HG03097 (cell line): ENCODE measurements at regions not wholly inside any gene's neighbourhood (a gene's known extent, or its start where the extent isn't known, plus 50 kb on each side); places are given as distances from the start of the nearest gene placed in this dataset.

Experiments used
- ATAC-seq: cut with Tn5 transposase; IDR thresholded peaks from one replicate; pipeline ENCODE4 v1.9.1; 2021; ENCODE audit not compliant: unreplicated experiment, low FRiP score

DNA sequence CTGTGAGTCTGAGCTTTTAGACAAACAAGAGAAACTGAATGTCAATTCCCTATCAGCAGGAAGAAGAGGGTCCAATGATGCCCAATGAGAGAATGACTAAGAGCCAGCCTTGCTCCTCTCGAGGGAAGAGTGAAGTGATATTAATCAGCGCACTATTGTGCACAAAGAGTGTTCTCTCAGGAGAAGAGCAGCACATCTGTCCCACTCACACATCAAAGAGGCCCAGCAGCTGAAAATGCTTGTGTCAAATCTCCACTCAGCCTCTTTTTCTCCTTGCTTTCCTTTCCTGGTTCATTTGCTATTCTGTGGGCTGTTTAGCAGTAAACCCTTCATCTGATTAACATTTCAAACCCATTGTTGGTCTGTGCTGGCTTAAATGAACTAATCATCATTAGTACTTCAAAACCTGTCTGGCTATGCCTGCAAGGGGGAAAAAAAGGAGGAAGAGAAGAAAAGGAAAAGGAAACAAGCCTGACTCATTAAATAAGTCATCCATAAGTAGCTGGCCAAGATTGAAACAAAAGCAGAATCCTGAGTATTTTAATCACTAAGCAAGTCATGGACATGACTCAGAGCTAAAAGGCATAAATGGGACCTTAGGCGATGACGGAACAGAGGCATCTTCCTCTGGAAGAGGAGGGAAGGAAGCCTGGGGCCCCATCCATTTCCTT lies 912.7 kb downstream of the TUSC7 start:
- ATAC-seq: no peak

DNA sequence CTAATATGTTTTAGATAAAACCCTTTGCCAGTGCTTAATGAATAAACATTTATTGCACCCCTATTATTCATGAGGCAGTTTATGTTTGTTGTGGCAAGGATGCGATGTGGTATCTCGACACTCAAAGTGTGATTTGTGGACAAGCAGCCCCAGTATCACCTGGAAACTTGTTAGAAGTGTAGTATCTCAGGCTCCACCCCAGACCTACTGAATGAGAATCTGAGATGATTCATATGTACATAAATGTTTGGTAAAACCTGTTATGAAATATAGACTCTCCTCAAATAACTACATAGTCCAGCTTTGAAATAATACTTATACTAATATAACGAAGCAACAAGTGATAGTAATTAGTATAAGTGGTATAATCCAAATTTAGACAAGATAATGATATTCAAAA lies 914.8 kb downstream of the TUSC7 start:
- no peak for ATAC-seq

- no peak for ATAC-seq
Measured at GRCh38 chr3:117625174-117625573, 915.6 kb downstream of the TUSC7 start.

DNA sequence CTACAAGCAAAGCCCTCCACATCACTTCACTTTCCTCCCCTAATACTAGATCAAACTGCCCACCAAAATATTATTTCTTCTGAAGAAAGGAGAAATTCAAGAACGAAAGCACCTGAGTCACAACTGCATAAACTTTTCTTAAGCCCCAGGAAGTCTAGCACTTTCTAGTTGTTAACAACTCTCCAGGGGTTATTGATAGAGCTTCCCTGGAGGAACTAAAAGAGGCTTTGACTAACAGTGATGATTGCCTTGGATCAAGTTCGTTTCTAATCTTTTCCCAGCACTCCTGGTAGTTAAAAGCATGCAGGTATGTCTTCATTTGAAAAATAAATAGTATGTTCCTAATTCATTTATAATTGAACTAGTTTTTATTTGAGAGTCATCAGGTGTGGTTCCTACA lies 917.0 kb downstream of the TUSC7 start:
- no peak for ATAC-seq

- ATAC-seq: no peak
Measured at GRCh38 chr3:117628823-117629291, 919.3 kb downstream of the TUSC7 start.

DNA sequence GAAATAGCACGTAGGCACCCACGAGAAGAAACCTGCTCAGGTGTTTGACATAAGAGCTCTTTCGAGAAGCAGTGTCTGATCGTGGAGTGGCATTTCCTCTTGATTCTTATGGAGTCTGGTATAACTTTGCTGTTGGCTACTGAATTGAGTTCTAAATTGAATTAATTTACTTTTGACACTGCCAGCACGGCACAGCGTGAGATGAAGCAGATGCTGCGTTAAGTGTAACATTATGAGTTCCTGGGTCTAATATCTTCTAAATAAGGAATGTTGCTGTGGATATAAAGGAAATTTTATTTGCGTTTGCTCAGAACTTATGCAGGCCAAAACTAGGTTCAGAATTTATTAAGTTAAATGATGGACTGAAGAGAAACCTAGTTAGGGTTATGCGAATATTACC lies 919.9 kb downstream of the TUSC7 start:
- no peak for ATAC-seq

DNA sequence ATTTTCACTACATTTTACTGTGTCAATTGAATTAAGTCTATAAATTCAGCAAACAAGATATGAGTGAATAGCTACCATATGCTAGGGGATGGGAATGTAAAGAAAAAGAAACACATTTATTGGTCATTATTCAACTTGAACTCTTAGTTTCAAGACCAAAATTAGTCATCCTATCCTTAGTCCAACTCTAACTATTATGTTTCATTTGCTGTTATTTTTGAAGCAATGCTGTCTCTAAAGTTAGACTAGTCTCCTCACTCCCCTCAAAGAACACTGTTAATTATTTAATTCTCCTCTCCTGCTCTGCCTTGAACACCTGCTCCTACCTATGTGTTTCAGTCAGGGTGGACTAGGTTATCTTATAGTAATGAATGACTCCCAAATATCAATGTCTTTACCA lies 920.9 kb downstream of the TUSC7 start:
- ATAC-seq: peak; percentile 81

GRCh38 chr3:117630885-117631284 lies 921.3 kb downstream of the TUSC7 start:
- ATAC-seq: no peak

DNA sequence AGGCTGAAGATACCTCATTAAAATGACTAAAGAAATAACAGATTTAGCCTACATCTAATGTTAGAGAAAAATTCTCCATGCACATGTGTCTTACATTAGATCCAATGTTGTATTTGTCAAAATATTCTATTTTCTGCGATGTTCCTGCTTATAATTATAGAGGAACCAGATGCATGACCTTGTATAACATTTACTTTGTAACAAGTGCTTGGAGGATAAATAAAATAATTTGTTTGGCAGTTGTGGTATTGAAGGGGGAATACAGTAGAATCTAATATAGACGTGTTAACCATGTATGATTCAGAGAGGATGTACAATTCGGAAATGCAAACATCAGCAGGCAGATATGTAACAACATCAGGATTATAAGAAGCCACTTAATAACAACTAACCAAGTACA lies 922.2 kb downstream of the TUSC7 start:
- no peak for ATAC-seq

DNA sequence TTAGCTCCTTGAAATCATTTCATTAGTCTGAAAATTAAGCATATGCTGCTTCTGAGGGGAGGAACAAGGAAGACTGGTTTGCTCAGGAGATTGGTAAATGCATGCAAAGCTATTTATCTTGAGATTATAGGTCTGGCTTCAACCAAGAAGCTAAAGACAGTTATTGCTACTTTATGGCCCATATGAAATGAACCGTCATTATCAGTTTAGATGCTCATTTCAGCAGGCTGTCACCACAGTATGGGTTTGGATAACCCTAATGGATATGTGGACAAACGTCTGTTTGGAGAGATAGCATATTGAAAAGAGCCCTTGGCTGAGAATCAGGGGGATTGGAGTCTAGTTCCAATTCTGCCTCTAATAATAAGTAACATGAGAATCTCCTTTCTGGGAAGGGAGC lies 922.6 kb downstream of the TUSC7 start:
- no peak for ATAC-seq

GRCh38 chr3:117633207-117633606 lies 923.6 kb downstream of the TUSC7 start:
- ATAC-seq: no peak

- ATAC-seq: no peak
Measured at GRCh38 chr3:117637666-117638065, 928.1 kb downstream of the TUSC7 start.

- no peak for ATAC-seq
Measured at GRCh38 chr3:117644203-117644602, 934.6 kb downstream of the TUSC7 start.

GRCh38 chr3:117645561-117646242 lies 936.1 kb downstream of the TUSC7 start:
- ATAC-seq: peak; percentile 97

- no peak for ATAC-seq
Measured at GRCh38 chr3:117647435-117647834, 937.9 kb downstream of the TUSC7 start.

- no peak for ATAC-seq
Measured at GRCh38 chr3:117651246-117651645, 941.7 kb downstream of the TUSC7 start.

- no peak for ATAC-seq
Measured at GRCh38 chr3:117656391-117656790, 946.8 kb downstream of the TUSC7 start.

DNA sequence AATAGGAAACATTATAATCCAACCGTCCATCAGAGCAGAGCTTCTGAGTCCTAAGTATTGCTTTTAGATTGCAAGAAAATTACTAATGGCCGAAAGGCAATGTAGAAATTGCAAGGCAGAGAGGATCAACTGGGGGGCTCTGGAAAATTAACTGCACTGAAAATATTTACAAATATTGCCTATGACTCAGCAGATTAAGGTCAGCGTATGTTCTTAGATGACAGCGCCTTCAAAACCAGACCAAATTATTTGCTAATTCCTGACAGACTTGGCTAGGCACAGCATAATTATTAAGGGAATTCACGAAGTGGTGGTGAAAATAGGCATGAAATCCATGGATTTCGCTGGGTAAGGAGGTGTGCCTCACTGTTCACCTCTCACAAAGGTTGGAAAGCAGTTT lies 947.7 kb downstream of the TUSC7 start:
- ATAC-seq: no peak

DNA sequence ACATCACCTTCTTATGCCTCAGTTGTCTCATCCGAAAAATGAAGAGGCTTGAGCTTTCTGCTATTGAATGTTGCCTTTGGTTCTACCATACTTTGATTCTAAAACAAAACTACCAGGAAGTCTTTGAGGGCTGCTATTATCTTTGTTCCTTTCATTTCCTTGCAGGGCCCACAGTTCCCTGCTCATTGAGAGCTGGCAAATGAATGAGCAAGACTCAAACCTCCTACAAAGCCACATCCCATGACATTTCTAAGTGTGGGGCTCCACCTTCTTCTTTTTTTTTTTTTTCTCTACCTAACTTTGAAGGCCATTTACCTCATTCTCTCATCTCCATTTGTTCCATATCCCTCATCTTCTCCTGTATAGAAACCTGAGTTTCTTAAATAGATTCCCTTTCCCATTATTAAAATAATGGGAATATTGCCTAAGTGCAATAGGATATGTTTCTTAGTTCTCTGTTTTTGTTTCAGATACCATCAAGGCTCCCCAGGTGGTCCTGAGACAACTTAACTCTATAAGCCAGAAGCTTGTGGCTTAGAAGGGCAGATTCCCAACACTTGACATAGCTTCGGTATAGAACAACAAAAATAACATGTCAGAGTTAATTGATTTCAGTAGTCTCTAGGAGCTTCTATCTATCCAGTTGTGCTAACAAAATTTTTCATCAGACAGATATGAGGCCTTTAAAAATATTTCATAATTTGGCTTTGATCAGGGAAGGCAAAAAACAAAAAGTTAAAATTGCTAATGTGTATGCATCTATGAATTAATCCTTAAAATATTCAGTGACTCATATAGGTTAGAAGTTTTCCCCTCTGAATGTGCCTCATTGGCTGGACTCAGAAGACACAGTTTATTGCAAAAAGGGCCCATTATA lies 951.6 kb downstream of the TUSC7 start:
- ATAC-seq: no peak

DNA sequence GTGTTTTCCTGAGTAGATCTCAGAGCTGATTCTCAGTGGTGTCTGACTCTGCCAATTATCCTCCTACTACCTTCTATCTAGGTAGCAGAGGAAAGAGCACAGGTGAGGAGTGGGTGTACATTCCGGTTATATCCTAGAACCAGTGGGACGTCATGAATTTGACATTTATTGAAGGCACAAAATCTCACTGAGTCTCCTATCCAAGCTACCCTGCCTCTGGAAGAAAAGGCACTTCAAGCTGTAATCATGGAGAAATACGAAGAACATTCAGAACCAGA lies 952.2 kb downstream of the TUSC7 start:
- ATAC-seq: no peak

DNA sequence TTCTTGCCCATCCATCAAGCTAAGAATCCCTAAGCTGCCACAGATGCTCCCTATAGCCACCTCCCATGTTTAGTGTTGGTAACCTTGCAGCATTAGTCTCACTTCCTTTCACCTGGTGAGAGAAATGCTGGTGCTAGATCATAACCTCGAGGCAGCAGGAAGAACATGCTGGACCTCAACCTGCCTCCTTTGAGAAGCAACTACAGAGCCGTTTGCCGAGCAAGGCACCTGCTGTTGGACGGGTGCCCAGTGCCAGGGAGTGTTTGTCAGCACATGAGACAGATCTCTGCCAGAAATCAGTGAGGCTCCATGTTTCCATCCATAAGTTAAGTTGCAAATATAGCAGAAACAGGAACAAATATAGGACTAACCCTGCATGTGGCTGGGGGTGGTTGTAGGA lies 955.7 kb downstream of the TUSC7 start:
- no peak for ATAC-seq

- no peak for ATAC-seq
Measured at GRCh38 chr3:117666325-117666724, 956.7 kb downstream of the TUSC7 start.
